ENCODE measurements at regions not wholly inside any gene's neighbourhood (a gene's known extent, or its start where the extent isn't known, plus 50 kb on each side); places are given as distances from the start of the nearest gene placed in this dataset.
A peak's percentile ranks its signal among the peaks of the same experiment; 100 is the strongest.

- H3K4ac ChIP-seq (ENCODE audit: low read depth, low read length), result peak overlapping the region; percentile 2; the same call in 1 of the 2 replicates
- no peak overlapping the region for H3K4me3 ChIP-seq (ENCODE audit: insufficient read depth, low read depth, low read length)
- in situ Hi-C loops (cut with MboI; ENCODE audit: low sequenced_read_pairs) (no loop called here), dilution Hi-C loops (cut with HindIII; ENCODE audit: low sequenced_read_pairs, unreplicated experiment) (no loop called here), intact Hi-C loops (cut with micrococcal nuclease) (loop anchor here (10.0 kb wide), 1 partner anchor 452 kb away; the partner anchor contains the start of gene FAT1)
- H2BK15ac ChIP-seq (ENCODE audit: low read depth, low read length), result no peak overlapping the region
- H4K91ac ChIP-seq (ENCODE audit: insufficient read depth, low read depth, low read length), result no peak overlapping the region
- peaks cover 2% of the 10 kb centered on the region; the same call in 1 of the 2 replicates for H3K4me1 ChIP-seq (ENCODE audit: control insufficient read depth, insufficient read depth, low read length)
- H2AK9ac ChIP-seq (replicated peaks; ENCODE audit: low read depth, low read length, poor library complexity), result peak overlapping the region; percentile 44
- H3K56ac ChIP-seq (ENCODE audit: extremely low read depth, insufficient read depth, low read length), result no peak overlapping the region
- peak overlapping the region; percentile 11 for H2BK120ac ChIP-seq (ENCODE audit: low read depth, low read length)
- H3K27ac ChIP-seq (ENCODE audit: insufficient read depth, low read length), result no peak overlapping the region
- no TSS peak for BruUV-seq (replicated peaks)
- WGBS, 2 experiments (ENCODE audit: extremely low coverage in 2 of 2, insufficient read length in 1 of 2), result 35% methylated on average over 4 of the region's 24 CpGs; no CpG with 5 or more reads in 1 of the 2 experiments
- no peak overlapping the region; the same call in 1 of the 2 replicates for H3K14ac ChIP-seq (replicated peaks; ENCODE audit: low read depth, low read length)
- no peaks in the 10 kb centered on the region for H3K27me3 ChIP-seq (ENCODE audit: control insufficient read depth, insufficient read depth, low read length)
- H3K36me3 ChIP-seq (ENCODE audit: control insufficient read depth, insufficient read depth, low read length), result no peaks in the 10 kb centered on the region
- no peaks in the 10 kb centered on the region; the same call in 1 of the 2 replicates for H3K9me1 ChIP-seq (ENCODE audit: insufficient read depth, low read length)
- no peak overlapping the region for H2AK5ac ChIP-seq (ENCODE audit: low read depth, low read length)
- H3K23ac ChIP-seq (ENCODE audit: low read depth, low read length), result no peak overlapping the region
- H3K9ac ChIP-seq (ENCODE audit: low read depth, low read length), result no peak overlapping the region
- H3K79me1 ChIP-seq (ENCODE audit: low read depth in 1 of 2, low read length in 2 of 2), result no peaks in the 10 kb centered on the region
- H2BK20ac ChIP-seq (ENCODE audit: low read depth, low read length), result peak overlapping the region; percentile 29
- CTCF ChIA-PET, result no interaction called here
- peak overlapping the region; percentile 48 for H3K4me2 ChIP-seq (ENCODE audit: low read depth, low read length)
- H3K9me3 ChIP-seq (ENCODE audit: control insufficient read depth, insufficient read depth, low read length), result no peaks in the 10 kb centered on the region
- POLR2A ChIA-PET (ENCODE audit: unreplicated experiment), result no interaction called here
- no peaks in the 10 kb centered on the region for H4K20me1 ChIP-seq (ENCODE audit: insufficient read depth, low read length)
- peak; percentile 38 for DNase-seq
- peak overlapping the region; percentile 85 for H2AFZ ChIP-seq (replicated peaks; ENCODE audit: low read length, poor library complexity)
- TF ChIP-seq USF2 (IDR thresholded peaks at IDR 0.05; ENCODE audit: low read depth, low read length) (peak; percentile 23; the same call in 1 of the 2 replicates), RFX5 (IDR thresholded peaks at IDR 0.05; ENCODE audit: low read depth, low read length) (no peak), ELK1 (IDR thresholded peaks at IDR 0.05; ENCODE audit: borderline replicate concordance, low read depth, low read length) (no peak), POLR2A (IDR thresholded peaks at IDR 0.05; ENCODE audit: low read depth, low read length) (no peak), RAD21 (IDR thresholded peaks at IDR 0.05; ENCODE audit: low read length) (no peak), CTCF (conservative IDR thresholded peaks at IDR 0.05; ENCODE audit: low read depth, low read length) (no peak), NFE2L2 (IDR thresholded peaks at IDR 0.05; ENCODE audit: low read depth, low read length) (no peak), SMC3 (IDR thresholded peaks at IDR 0.05; ENCODE audit: low read depth, low read length) (no peak), FOS (IDR thresholded peaks at IDR 0.05; ENCODE audit: low read depth, low read length) (no peak), CHD1 (IDR thresholded peaks at IDR 0.05; ENCODE audit: low read depth, low read length) (no peak), MAFK (IDR thresholded peaks at IDR 0.05; ENCODE audit: low read depth, low read length) (no peak), CEBPB (IDR thresholded peaks at IDR 0.05; ENCODE audit: low read depth, low read length) (no peak), RCOR1 (IDR thresholded peaks at IDR 0.05; ENCODE audit: insufficient replicate concordance, low read length) (no peak), MXI1 (IDR thresholded peaks at IDR 0.05; ENCODE audit: borderline replicate concordance, low read depth, low read length) (no peak), BHLHE40 (IDR thresholded peaks at IDR 0.05; ENCODE audit: low read depth, low read length) (peak; percentile 18; the same call in 1 of the 2 replicates)
- H4K8ac ChIP-seq (ENCODE audit: low read depth in 2 of 2, low read length in 2 of 2), result peak overlapping the region in 1 of 2 experiments; percentile 28; a peak in 1 of 4 replicates
- no peak overlapping the region for H2BK5ac ChIP-seq (ENCODE audit: low read depth, low read length, poor library complexity, severe bottlenecking)
- H4K5ac ChIP-seq (ENCODE audit: low read depth, low read length), result no peak overlapping the region
- no peak overlapping the region; the same call in 1 of the 2 replicates for H3K18ac ChIP-seq (ENCODE audit: low read depth, low read length)
- ATAC-seq (ENCODE audit: low read depth), result peak; percentile 37; the same call in 1 of the 2 replicates
These were observed 452.7 kb upstream of the FAT1 start for GRCh38 chr4:187176261-187176910.
